Right lobe of liver (tissue), 6 donors: ENCODE measurements at regions not wholly inside any gene's neighbourhood (a gene's known extent, or its start where the extent isn't known, plus 50 kb on each side); places are given as distances from the start of the nearest gene placed in this dataset.

Experiments used
- ATAC-seq, 4 donors: fragments of 200-7000 bp; cut with Tn5 transposase; one replicate each; pipeline ENCODE4 v1.9.1; 2020; ENCODE audit warnings: mild to moderate bottlenecking in 4 of 4, moderate library complexity in 4 of 4
- DNase-seq, 3 donors: peaks; one replicate each; pipeline ENCODE4 v3.0.0-alpha.2; 2020
- H3K27ac ChIP-seq, 3 donors: fragments of 200-600 bp; one replicate each; pipeline ENCODE4 v1.8.0; 2022
- H3K27me3 ChIP-seq, 2 donors: fragments of 200-600 bp; one replicate each; pipeline ENCODE4 v1.8.0; 2022
- H3K36me3 ChIP-seq, 4 donors: fragments of 200-600 bp; sonication (generic) in 1 of 4; one replicate each; pipeline versions ENCODE4 v1.5.1 to v1.8.0; 2017 to 2022; ENCODE audit warnings: control low read depth in 1 of 4
- H3K4me1 ChIP-seq, 4 donors: fragments of 200-600 bp; sonication (generic) in 1 of 4; one replicate each; pipeline versions ENCODE4 v1.5.1 to v1.8.0; 2017 to 2022; ENCODE audit warnings: control low read depth in 1 of 4
- H3K4me3 ChIP-seq, 3 donors: fragments of 200-600 bp; one replicate each; pipeline ENCODE4 v1.8.0; 2022
- H3K9me3 ChIP-seq, 4 donors: fragments of 200-600 bp; sonication (generic) in 1 of 4; one replicate each; pipeline versions ENCODE4 v1.5.1 to v1.8.0; 2017 to 2022; ENCODE audit warnings: control low read depth in 1 of 4
- POLR2A ChIP-seq: fragments of 450-650 bp; IDR thresholded peaks from one replicate; pipeline ENCODE4 v1.6.1; 2017; ENCODE audit warnings: antibody characterized with exemption, mild to moderate bottlenecking
- WGBS: methylation state at CpG from one replicate; pipeline ENCODE4 v1.1.6; 2018; ENCODE audit warnings: low coverage, low lambda C conversion rate; ENCODE audit not compliant: insufficient coverage; ENCODE audit errors: missing lambda C conversion rate; 5-methylcytosine and 5-hydroxymethylcytosine counted together
- intact Hi-C, 2 donors: fragments of 100-400 bp; cut with DNase I; formaldehyde crosslinking; loops; one replicate each; pipeline versions ENCODE4 v1.11.2 to v1.14.1; 2022
- TF ChIP-seq, protein P1 (sequence below), 4 donors: fragments of 200-600 bp in 3 of 4; fragments of 450-650 bp in 1 of 4; IDR thresholded peaks; one replicate each; pipeline versions ENCODE4 v1.5.1 to v1.8.0; 2016 to 2022; ENCODE audit warnings: antibody characterized with exemption in 4 of 4, mild to moderate bottlenecking in 2 of 4
- donor health status: DM: no; HTN: yes; CAD: no.
- donor health status: DM: no; HTN: no; CAD: no.
- donor health status: DM: no; HTN: no; CAD: no.
- donor health status: DM: no; HTN: yes; CAD: no.
- donor health status: DM: no; HTN: yes; CAD: no.

DNA sequence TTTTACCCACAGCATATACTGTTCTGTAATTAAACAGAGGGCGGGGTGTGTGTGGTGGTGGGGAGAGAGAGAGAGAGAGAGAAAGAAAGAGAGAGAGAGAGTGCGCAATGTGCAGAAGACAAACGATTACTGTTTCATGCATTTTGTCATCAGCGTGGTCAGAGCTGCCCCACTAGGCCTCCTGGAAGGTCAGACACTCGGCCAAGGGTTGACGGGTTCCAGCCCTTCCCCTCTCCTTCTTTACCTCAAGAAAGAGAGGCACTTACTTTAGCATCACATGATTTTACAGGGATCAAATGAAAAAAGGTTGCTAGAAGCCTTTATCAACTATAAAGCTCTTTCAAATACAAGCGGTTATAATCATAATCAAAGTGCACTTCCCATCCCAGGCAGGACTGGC lies 269.2 kb upstream of the SORL1-AS1 start:
- intact Hi-C loops = no loop called here
- Histone ChIP-seq H3K27ac (no peak overlapping the region), H3K4me3 (peak overlapping the region in 1 of 3 donors; percentile 26), H3K36me3 (no peaks in the 10 kb centered on the region), H3K9me3 (no peaks in the 10 kb centered on the region), H3K27me3 (peaks cover 0 to 12% of the 10 kb centered on the region in 2 donors), H3K4me1 (peaks cover 0 to 9% (median 0%) of the 10 kb centered on the region in 4 donors)
- TF ChIP-seq, protein P1, sequence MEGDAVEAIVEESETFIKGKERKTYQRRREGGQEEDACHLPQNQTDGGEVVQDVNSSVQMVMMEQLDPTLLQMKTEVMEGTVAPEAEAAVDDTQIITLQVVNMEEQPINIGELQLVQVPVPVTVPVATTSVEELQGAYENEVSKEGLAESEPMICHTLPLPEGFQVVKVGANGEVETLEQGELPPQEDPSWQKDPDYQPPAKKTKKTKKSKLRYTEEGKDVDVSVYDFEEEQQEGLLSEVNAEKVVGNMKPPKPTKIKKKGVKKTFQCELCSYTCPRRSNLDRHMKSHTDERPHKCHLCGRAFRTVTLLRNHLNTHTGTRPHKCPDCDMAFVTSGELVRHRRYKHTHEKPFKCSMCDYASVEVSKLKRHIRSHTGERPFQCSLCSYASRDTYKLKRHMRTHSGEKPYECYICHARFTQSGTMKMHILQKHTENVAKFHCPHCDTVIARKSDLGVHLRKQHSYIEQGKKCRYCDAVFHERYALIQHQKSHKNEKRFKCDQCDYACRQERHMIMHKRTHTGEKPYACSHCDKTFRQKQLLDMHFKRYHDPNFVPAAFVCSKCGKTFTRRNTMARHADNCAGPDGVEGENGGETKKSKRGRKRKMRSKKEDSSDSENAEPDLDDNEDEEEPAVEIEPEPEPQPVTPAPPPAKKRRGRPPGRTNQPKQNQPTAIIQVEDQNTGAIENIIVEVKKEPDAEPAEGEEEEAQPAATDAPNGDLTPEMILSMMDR (IDR thresholded peaks at IDR 0.05) = no peak
- TF ChIP-seq POLR2A = no peak
- no peak for DNase-seq
- ATAC-seq = no peak
- 64% methylated on average over 7 of the region's 7 CpGs for WGBS

DNA sequence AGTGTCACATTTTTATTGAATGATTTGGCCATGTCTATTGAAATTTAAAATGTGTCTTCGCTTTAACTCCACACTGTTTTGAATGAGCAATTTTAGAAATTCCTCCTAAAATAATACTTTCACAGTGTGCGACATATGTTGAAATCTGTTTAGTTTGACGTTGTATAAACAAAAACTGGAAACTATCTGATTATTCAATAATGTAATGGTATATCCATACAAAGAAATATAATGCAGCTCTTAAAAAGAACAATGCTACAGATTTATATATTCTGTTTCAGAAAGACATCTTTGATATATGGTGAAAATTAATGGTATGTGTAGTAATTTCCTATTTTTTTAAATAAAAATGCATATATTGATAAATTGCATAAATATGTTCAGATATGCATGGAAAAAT lies 268.7 kb upstream of the SORL1-AS1 start:
- TF ChIP-seq POLR2A = no peak
- TF ChIP-seq, protein P1 (IDR thresholded peaks at IDR 0.05) = no peak
- Histone ChIP-seq H3K36me3 (no peaks in the 10 kb centered on the region), H3K9me3 (no peaks in the 10 kb centered on the region), H3K27me3 (peaks cover 0 to 12% of the 10 kb centered on the region in 2 donors), H3K4me1 (peaks cover 0 to 9% (median 0%) of the 10 kb centered on the region in 4 donors), H3K4me3 (no peak overlapping the region), H3K27ac (no peak overlapping the region)
- DNase-seq (no peak), ATAC-seq (no peak)
- intact Hi-C loops = no loop called here
- WGBS = 93% methylated on average over 3 of the region's 3 CpGs

DNA sequence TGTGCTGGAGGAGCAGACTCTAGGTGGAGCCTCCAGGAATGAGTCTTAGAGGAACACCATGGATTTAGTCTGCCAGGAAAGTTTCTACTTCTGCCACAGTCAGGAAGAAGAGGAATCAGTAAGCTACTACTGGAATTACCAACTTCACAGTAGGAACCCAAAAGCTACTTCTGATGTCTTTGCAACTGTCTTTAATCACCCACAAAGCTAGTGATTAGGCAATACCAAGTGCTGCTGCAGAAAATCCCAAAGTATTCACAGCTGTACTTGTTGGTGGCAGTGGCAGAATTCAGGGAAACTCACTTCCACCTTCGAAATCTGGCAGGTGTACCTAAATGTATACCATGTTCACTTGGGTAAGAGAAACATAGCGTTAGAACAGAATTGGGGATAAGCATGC lies 264.5 kb upstream of the SORL1-AS1 start:
- Histone ChIP-seq H3K9me3 (no peaks in the 10 kb centered on the region), H3K4me1 (peaks cover 0 to 2% (median 0%) of the 10 kb centered on the region in 4 donors), H3K36me3 (no peaks in the 10 kb centered on the region), H3K27me3 (peaks cover 0 to 12% of the 10 kb centered on the region in 2 donors), H3K4me3 (no peak overlapping the region), H3K27ac (no peak overlapping the region)
- WGBS = 85% methylated on average over 2 of the region's 2 CpGs
- DNase-seq (no peak), ATAC-seq (no peak)
- no peak for TF ChIP-seq POLR2A
- TF ChIP-seq, protein P1 (IDR thresholded peaks at IDR 0.05) = no peak
- intact Hi-C loops = no loop called here

DNA sequence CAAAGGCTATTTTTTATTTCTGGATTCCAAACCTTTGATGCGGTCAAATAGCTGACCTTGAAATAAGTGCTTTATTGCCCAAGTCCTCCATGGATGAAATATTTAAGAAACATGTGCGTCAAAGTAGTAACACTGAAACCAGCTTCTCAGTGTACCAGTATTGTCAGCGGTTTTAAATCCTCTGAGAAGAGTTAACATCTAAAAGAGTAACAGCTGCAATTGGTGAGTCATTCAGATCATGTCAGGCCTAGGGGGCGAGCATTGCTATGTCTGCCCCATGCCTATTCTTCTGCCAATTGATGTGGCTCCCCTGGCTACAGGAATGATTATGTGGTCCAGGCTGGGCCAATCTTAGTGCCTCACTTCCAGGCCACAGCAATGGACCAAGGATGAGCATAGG lies 263.3 kb upstream of the SORL1-AS1 start:
- ATAC-seq = no peak
- no peak for DNase-seq
- intact Hi-C loops = no loop called here
- H3K36me3 ChIP-seq = no peaks in the 10 kb centered on the region
- TF ChIP-seq, protein P1 (IDR thresholded peaks at IDR 0.05) = no peak
- TF ChIP-seq POLR2A = no peak
- WGBS = 86% methylated on average over 4 of the region's 4 CpGs
- H3K4me3 ChIP-seq = no peak overlapping the region
- no peak overlapping the region for H3K27ac ChIP-seq
- peaks cover 0 to 9% of the 10 kb centered on the region in 2 donors for H3K27me3 ChIP-seq
- H3K9me3 ChIP-seq = no peaks in the 10 kb centered on the region
- H3K4me1 ChIP-seq = no peaks in the 10 kb centered on the region

DNA sequence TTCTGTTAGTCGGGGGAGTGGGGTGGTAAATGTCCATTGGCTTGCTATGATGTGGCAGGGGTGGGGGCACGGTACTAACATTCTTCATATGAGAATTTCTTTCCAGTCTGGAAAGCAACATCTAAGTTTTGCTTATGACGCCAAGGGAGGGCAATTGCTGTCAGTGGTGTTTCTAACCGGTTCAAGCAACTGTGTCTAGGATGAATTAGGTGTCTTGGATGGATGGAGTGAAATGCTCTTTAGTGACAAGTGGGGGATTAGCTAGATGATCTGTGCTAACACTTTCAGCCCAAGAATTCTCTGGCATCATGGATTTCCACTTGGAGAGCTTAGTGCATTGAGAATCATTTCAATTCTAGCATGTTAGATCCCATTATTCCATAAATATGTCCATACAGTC lies 262.6 kb upstream of the SORL1-AS1 start:
- Histone ChIP-seq H3K27me3 (peaks cover 0 to 2% of the 10 kb centered on the region in 2 donors), H3K4me3 (no peak overlapping the region), H3K9me3 (no peaks in the 10 kb centered on the region), H3K4me1 (no peaks in the 10 kb centered on the region), H3K27ac (no peak overlapping the region), H3K36me3 (no peaks in the 10 kb centered on the region)
- ATAC-seq = no peak
- TF ChIP-seq, protein P1 (IDR thresholded peaks at IDR 0.05) = no peak
- TF ChIP-seq POLR2A = no peak
- WGBS = 81% methylated on average over 4 of the region's 4 CpGs
- intact Hi-C loops = no loop called here
- DNase-seq = no peak
